ENCODE measurements at regions not wholly inside any gene's neighbourhood (a gene's known extent, or its start where the extent isn't known, plus 50 kb on each side); places are given as distances from the start of the nearest gene placed in this dataset.
A peak's percentile ranks its signal among the peaks of the same experiment; 100 is the strongest.

- Histone ChIP-seq H3K36me3 (ENCODE audit: control insufficient read depth in 1 of 2, insufficient read depth in 2 of 2, low read length in 2 of 2) (no peaks in the 10 kb centered on the region), H3K79me1 (ENCODE audit: low read length) (peaks cover 11% of the 10 kb centered on the region), H3K4ac (ENCODE audit: low read depth, low read length) (no peak overlapping the region), H2BK5ac (ENCODE audit: low read depth, low read length, poor library complexity) (no peak overlapping the region), H3K27me3 (ENCODE audit: insufficient read depth, low read length) (no peaks in the 10 kb centered on the region), H3K14ac (ENCODE audit: low read length) (no peak overlapping the region), H2BK120ac (ENCODE audit: insufficient read depth, low read length, poor library complexity) (no peak overlapping the region), H3K4me2 (ENCODE audit: low read length) (no peak overlapping the region), H2AFZ (ENCODE audit: insufficient read depth, low read length, poor library complexity) (no peak overlapping the region), H2AK5ac (ENCODE audit: low read length) (no peak overlapping the region), H4K12ac (ENCODE audit: low read depth, low read length) (no peak overlapping the region), H2BK12ac (ENCODE audit: low read length) (no peak overlapping the region), H3K23ac (ENCODE audit: low read length) (no peak overlapping the region), H3K4me1 (ENCODE audit: control insufficient read depth in 1 of 2, insufficient read depth in 2 of 2, low read length in 2 of 2) (peaks cover 15 to 16% of the 10 kb centered on the region in 2 experiments), H3K79me2 (ENCODE audit: control insufficient read depth, insufficient read depth, low read length, poor library complexity) (no peaks in the 10 kb centered on the region), H4K8ac (ENCODE audit: low read depth, low read length) (no peak overlapping the region), H3K27ac (ENCODE audit: low read depth, low read length) (no peak overlapping the region), H3K4me3 (ENCODE audit: low read depth, low read length) (no peak overlapping the region), H4K91ac (ENCODE audit: low read depth, low read length) (no peak overlapping the region), H3K18ac (ENCODE audit: low read length) (no peak overlapping the region), H3K9ac (ENCODE audit: low read length) (no peak overlapping the region), H3K9me3 (ENCODE audit: insufficient read depth, low read depth, low read length) (peaks cover 4% of the 10 kb centered on the region)
- WGBS (ENCODE audit: extremely low coverage, insufficient coverage, insufficient read length), result no CpG with 5 or more reads among the region's 1 CpG
- DNase-seq, result no peak
Measured at GRCh38 chr9:107180206-107180605, 102.9 kb upstream of the RAD23B start.

GRCh38 chr9:107183176-107183575, 99.9 kb upstream of the RAD23B start:
- H2BK120ac ChIP-seq (ENCODE audit: insufficient read depth, low read length, poor library complexity), result no peak overlapping the region
- no peak overlapping the region for H4K91ac ChIP-seq (ENCODE audit: low read depth, low read length)
- no peak overlapping the region for H2BK12ac ChIP-seq (ENCODE audit: low read length)
- no peaks in the 10 kb centered on the region for H3K36me3 ChIP-seq (ENCODE audit: control insufficient read depth in 1 of 2, insufficient read depth in 2 of 2, low read length in 2 of 2)
- no peaks in the 10 kb centered on the region for H3K27me3 ChIP-seq (ENCODE audit: insufficient read depth, low read length)
- H4K12ac ChIP-seq (ENCODE audit: low read depth, low read length), result no peak overlapping the region
- no peak overlapping the region for H2AK5ac ChIP-seq (ENCODE audit: low read length)
- no peak overlapping the region for H3K9ac ChIP-seq (ENCODE audit: low read length)
- no peak overlapping the region for H3K4me2 ChIP-seq (ENCODE audit: low read length)
- H3K4me1 ChIP-seq (ENCODE audit: control insufficient read depth in 1 of 2, insufficient read depth in 2 of 2, low read length in 2 of 2), result no peaks in the 10 kb centered on the region
- no peaks in the 10 kb centered on the region for H3K79me1 ChIP-seq (ENCODE audit: low read length)
- H3K79me2 ChIP-seq (ENCODE audit: control insufficient read depth, insufficient read depth, low read length, poor library complexity), result no peaks in the 10 kb centered on the region
- no peak overlapping the region for H3K27ac ChIP-seq (ENCODE audit: low read depth, low read length)
- DNase-seq, result no peak
- no peak overlapping the region for H2AFZ ChIP-seq (ENCODE audit: insufficient read depth, low read length, poor library complexity)
- peaks cover 4% of the 10 kb centered on the region for H3K9me3 ChIP-seq (ENCODE audit: insufficient read depth, low read depth, low read length)
- H2BK5ac ChIP-seq (ENCODE audit: low read depth, low read length, poor library complexity), result no peak overlapping the region
- no peak overlapping the region for H3K4me3 ChIP-seq (ENCODE audit: low read depth, low read length)
- no peak overlapping the region for H3K4ac ChIP-seq (ENCODE audit: low read depth, low read length)
- no peak overlapping the region for H4K8ac ChIP-seq (ENCODE audit: low read depth, low read length)
- H3K14ac ChIP-seq (ENCODE audit: low read length), result no peak overlapping the region
- no peak overlapping the region for H3K18ac ChIP-seq (ENCODE audit: low read length)
- H3K23ac ChIP-seq (ENCODE audit: low read length), result no peak overlapping the region

GRCh38 chr9:107188376-107188775, 94.7 kb upstream of the RAD23B start:
- Histone ChIP-seq H3K36me3 (ENCODE audit: control insufficient read depth in 1 of 2, insufficient read depth in 2 of 2, low read length in 2 of 2) (no peaks in the 10 kb centered on the region), H3K27ac (ENCODE audit: low read depth, low read length) (no peak overlapping the region), H3K27me3 (ENCODE audit: insufficient read depth, low read length) (no peaks in the 10 kb centered on the region), H2BK5ac (ENCODE audit: low read depth, low read length, poor library complexity) (no peak overlapping the region), H3K79me1 (ENCODE audit: low read length) (no peaks in the 10 kb centered on the region), H2AK5ac (ENCODE audit: low read length) (no peak overlapping the region), H3K9ac (ENCODE audit: low read length) (no peak overlapping the region), H4K91ac (ENCODE audit: low read depth, low read length) (no peak overlapping the region), H2BK12ac (ENCODE audit: low read length) (no peak overlapping the region), H3K9me3 (ENCODE audit: insufficient read depth, low read depth, low read length) (no peaks in the 10 kb centered on the region), H3K23ac (ENCODE audit: low read length) (no peak overlapping the region), H2BK120ac (ENCODE audit: insufficient read depth, low read length, poor library complexity) (no peak overlapping the region), H3K79me2 (ENCODE audit: control insufficient read depth, insufficient read depth, low read length, poor library complexity) (no peaks in the 10 kb centered on the region), H3K4me2 (ENCODE audit: low read length) (no peak overlapping the region), H3K14ac (ENCODE audit: low read length) (no peak overlapping the region), H2AFZ (ENCODE audit: insufficient read depth, low read length, poor library complexity) (no peak overlapping the region), H4K12ac (ENCODE audit: low read depth, low read length) (no peak overlapping the region), H3K4me1 (ENCODE audit: control insufficient read depth in 1 of 2, insufficient read depth in 2 of 2, low read length in 2 of 2) (peaks cover 4 to 7% of the 10 kb centered on the region in 2 experiments), H3K4ac (ENCODE audit: low read depth, low read length) (no peak overlapping the region), H3K4me3 (ENCODE audit: low read depth, low read length) (no peak overlapping the region), H4K8ac (ENCODE audit: low read depth, low read length) (no peak overlapping the region), H3K18ac (ENCODE audit: low read length) (no peak overlapping the region)
- no peak for DNase-seq
- no CpG with 5 or more reads among the region's 1 CpG for WGBS (ENCODE audit: extremely low coverage, insufficient coverage, insufficient read length)

- DNase-seq, result no peak
- H3K27ac ChIP-seq (ENCODE audit: low read depth, low read length), result no peak overlapping the region
- no peak overlapping the region for H4K12ac ChIP-seq (ENCODE audit: low read depth, low read length)
- H2BK120ac ChIP-seq (ENCODE audit: insufficient read depth, low read length, poor library complexity), result no peak overlapping the region
- peaks cover 4 to 7% of the 10 kb centered on the region in 2 experiments for H3K4me1 ChIP-seq (ENCODE audit: control insufficient read depth in 1 of 2, insufficient read depth in 2 of 2, low read length in 2 of 2)
- H3K4ac ChIP-seq (ENCODE audit: low read depth, low read length), result no peak overlapping the region
- H2BK12ac ChIP-seq (ENCODE audit: low read length), result no peak overlapping the region
- H2BK5ac ChIP-seq (ENCODE audit: low read depth, low read length, poor library complexity), result no peak overlapping the region
- no peak overlapping the region for H3K4me3 ChIP-seq (ENCODE audit: low read depth, low read length)
- no peak overlapping the region for H3K4me2 ChIP-seq (ENCODE audit: low read length)
- no CpG with 5 or more reads among the region's 3 CpGs for WGBS (ENCODE audit: extremely low coverage, insufficient coverage, insufficient read length)
- H2AFZ ChIP-seq (ENCODE audit: insufficient read depth, low read length, poor library complexity), result no peak overlapping the region
- no peak overlapping the region for H3K18ac ChIP-seq (ENCODE audit: low read length)
- H3K79me2 ChIP-seq (ENCODE audit: control insufficient read depth, insufficient read depth, low read length, poor library complexity), result no peaks in the 10 kb centered on the region
- no peaks in the 10 kb centered on the region for H3K27me3 ChIP-seq (ENCODE audit: insufficient read depth, low read length)
- H3K9ac ChIP-seq (ENCODE audit: low read length), result no peak overlapping the region
- H4K8ac ChIP-seq (ENCODE audit: low read depth, low read length), result peak overlapping the region; percentile 11
- H3K14ac ChIP-seq (ENCODE audit: low read length), result no peak overlapping the region
- H3K36me3 ChIP-seq (ENCODE audit: control insufficient read depth in 1 of 2, insufficient read depth in 2 of 2, low read length in 2 of 2), result no peaks in the 10 kb centered on the region
- no peaks in the 10 kb centered on the region for H3K79me1 ChIP-seq (ENCODE audit: low read length)
- H2AK5ac ChIP-seq (ENCODE audit: low read length), result no peak overlapping the region
- H3K9me3 ChIP-seq (ENCODE audit: insufficient read depth, low read depth, low read length), result no peaks in the 10 kb centered on the region
- no peak overlapping the region for H3K23ac ChIP-seq (ENCODE audit: low read length)
- H4K91ac ChIP-seq (ENCODE audit: low read depth, low read length), result no peak overlapping the region
Measured at GRCh38 chr9:107190061-107190935, 92.8 kb upstream of the RAD23B start.
